ENCODE measurements at regions not wholly inside any gene's neighbourhood (a gene's known extent, or its start where the extent isn't known, plus 50 kb on each side); places are given as distances from the start of the nearest gene placed in this dataset.

GRCh38 chr13:44769686-44770085, 193.6 kb upstream of the TSC22D1 start:
- peaks cover 7% of the 10 kb centered on the region for H3K9me3 Mint-ChIP-seq (ENCODE audit: unreplicated experiment)
- H3K4me1 Mint-ChIP-seq (ENCODE audit: unreplicated experiment), result no peaks in the 10 kb centered on the region
- no peaks in the 10 kb centered on the region for H3K27me3 Mint-ChIP-seq (ENCODE audit: unreplicated experiment)
- DNase-seq (ENCODE audit: extremely low spot score, unreplicated experiment), result no peak
- H3K36me3 Mint-ChIP-seq (ENCODE audit: unreplicated experiment), result no peaks in the 10 kb centered on the region
- no peak overlapping the region for H3K27ac Mint-ChIP-seq (ENCODE audit: unreplicated experiment)
- TF ChIP-seq CTCF (IDR thresholded peaks at IDR 0.05), result no peak
- H3K4me3 Mint-ChIP-seq (ENCODE audit: unreplicated experiment), result no peak overlapping the region

DNA sequence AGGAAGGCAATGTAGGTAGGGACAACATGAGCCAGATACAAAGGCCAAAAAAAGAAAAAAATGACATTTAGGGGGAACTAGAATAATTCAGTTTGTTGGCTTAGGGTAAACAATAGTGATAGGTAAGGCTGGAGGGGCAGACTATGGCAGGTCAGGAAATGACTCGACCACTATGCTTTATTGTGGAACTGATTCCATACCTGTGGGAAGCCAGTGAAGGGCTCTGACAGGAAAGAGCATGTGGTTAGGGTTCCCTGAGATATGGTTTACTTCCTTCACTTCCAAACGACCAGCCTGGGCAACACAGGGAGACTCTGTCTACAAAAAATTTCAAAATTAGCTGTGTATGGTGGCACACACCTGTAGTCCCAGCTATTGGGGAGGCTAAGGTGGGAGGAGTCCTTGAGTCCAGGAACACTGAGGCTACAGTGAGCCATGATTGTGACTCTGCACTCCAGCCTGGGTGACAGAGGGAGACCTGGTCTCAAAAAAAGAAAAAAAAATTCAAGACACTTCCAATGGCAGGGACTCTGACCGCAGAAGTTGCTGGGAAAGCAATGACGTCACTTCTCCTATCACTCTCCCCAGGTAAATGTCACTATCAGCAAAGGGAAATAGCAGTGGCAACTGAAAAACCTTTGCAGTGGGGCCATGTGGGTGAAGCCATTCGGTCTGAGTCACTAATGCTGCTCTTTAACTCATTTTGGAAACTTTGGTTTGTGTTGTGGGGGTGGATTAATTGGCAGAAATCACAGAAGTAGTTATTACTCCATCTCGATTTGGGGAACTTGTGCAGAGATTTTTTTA, 192.8 kb upstream of the TSC22D1 start:
- Mint-ChIP-seq H3K27me3 (ENCODE audit: unreplicated experiment) (no peaks in the 10 kb centered on the region), H3K36me3 (ENCODE audit: unreplicated experiment) (no peaks in the 10 kb centered on the region), H3K4me1 (ENCODE audit: unreplicated experiment) (peaks cover 4% of the 10 kb centered on the region), H3K9me3 (ENCODE audit: unreplicated experiment) (no peaks in the 10 kb centered on the region), H3K27ac (ENCODE audit: unreplicated experiment) (no peak overlapping the region), H3K4me3 (ENCODE audit: unreplicated experiment) (no peak overlapping the region)
- no peak for TF ChIP-seq CTCF (IDR thresholded peaks at IDR 0.05)
- DNase-seq (ENCODE audit: extremely low spot score, unreplicated experiment), result no peak

DNA sequence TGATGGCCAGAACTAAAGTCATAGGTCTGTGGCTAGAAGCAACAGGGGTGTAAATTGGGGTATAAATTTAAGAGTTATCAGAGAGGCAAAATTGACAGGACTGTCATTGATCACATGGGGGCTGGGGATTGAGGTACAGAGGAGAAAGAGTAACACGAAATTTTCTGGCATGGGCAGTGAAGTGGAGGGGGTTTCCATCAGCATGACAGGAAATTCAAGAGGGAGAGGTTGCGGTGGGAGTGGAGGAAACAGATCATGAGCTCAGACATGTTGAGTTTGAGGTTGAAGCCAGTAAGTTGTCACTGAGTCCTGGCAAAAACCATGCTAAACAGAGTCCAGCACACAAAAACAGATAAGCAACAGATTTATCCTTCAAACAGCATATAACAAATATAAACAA, 192.1 kb upstream of the TSC22D1 start:
- no peaks in the 10 kb centered on the region for H3K9me3 Mint-ChIP-seq (ENCODE audit: unreplicated experiment)
- no peaks in the 10 kb centered on the region for H3K36me3 Mint-ChIP-seq (ENCODE audit: unreplicated experiment)
- no peak for TF ChIP-seq CTCF (IDR thresholded peaks at IDR 0.05)
- H3K27ac Mint-ChIP-seq (ENCODE audit: unreplicated experiment), result no peak overlapping the region
- peaks cover 8% of the 10 kb centered on the region for H3K4me1 Mint-ChIP-seq (ENCODE audit: unreplicated experiment)
- H3K4me3 Mint-ChIP-seq (ENCODE audit: unreplicated experiment), result no peak overlapping the region
- DNase-seq (ENCODE audit: extremely low spot score, unreplicated experiment), result no peak
- H3K27me3 Mint-ChIP-seq (ENCODE audit: unreplicated experiment), result no peaks in the 10 kb centered on the region

DNA sequence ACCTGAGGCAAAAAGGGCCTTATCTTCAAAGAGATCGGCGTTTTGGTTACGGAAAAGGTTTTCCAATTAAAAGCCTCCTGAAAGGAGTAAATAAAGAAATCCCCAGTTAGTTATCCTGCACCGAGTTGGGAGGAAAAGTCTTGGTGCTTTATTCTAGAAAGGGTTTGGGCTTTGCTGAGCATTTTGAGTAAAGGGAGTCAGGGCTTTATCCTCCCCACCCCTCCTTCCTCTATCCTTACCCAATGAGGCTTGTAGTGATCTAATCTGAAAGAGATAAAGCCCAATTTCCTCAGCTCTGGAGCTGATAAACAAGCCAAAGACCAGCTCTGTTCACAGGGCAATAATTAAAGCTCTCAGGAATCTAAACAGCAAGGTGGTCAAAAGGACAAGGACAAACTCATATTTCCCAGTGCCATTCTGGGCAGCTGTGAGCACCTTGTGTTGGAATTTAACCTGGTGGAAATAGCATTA, 188.9 kb upstream of the TSC22D1 start:
- H3K4me3 Mint-ChIP-seq (ENCODE audit: unreplicated experiment), result no peak overlapping the region
- DNase-seq (ENCODE audit: extremely low spot score, unreplicated experiment), result no peak
- no peaks in the 10 kb centered on the region for H3K36me3 Mint-ChIP-seq (ENCODE audit: unreplicated experiment)
- TF ChIP-seq CTCF (IDR thresholded peaks at IDR 0.05), result no peak
- H3K4me1 Mint-ChIP-seq (ENCODE audit: unreplicated experiment), result peaks cover 11% of the 10 kb centered on the region
- H3K27me3 Mint-ChIP-seq (ENCODE audit: unreplicated experiment), result no peaks in the 10 kb centered on the region
- no peak overlapping the region for H3K27ac Mint-ChIP-seq (ENCODE audit: unreplicated experiment)
- no peaks in the 10 kb centered on the region for H3K9me3 Mint-ChIP-seq (ENCODE audit: unreplicated experiment)

DNA sequence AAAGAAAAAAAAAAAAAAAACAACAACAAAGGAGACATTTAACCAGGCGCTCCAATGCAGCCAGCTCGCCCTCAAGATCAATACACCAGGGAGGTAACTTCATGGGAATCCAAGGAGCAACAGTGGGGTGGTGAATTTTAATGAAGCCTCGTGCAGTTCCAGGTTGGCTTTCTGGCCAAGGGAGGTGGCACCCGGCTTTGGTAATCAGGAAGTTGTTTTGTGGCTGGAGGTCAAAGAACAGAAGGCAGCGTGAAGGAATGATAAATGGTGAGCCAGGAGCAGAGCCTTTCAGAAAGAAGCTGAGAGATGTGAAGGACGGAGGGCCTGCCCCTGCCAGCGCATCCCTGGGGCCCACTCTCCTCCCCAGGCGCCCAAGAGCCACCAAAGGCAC, 188.2 kb upstream of the TSC22D1 start:
- no peak overlapping the region for H3K4me3 Mint-ChIP-seq (ENCODE audit: unreplicated experiment)
- DNase-seq (ENCODE audit: extremely low spot score, unreplicated experiment), result no peak
- no peaks in the 10 kb centered on the region for H3K36me3 Mint-ChIP-seq (ENCODE audit: unreplicated experiment)
- no peaks in the 10 kb centered on the region for H3K9me3 Mint-ChIP-seq (ENCODE audit: unreplicated experiment)
- H3K27ac Mint-ChIP-seq (ENCODE audit: unreplicated experiment), result no peak overlapping the region
- peaks cover 19% of the 10 kb centered on the region for H3K4me1 Mint-ChIP-seq (ENCODE audit: unreplicated experiment)
- H3K27me3 Mint-ChIP-seq (ENCODE audit: unreplicated experiment), result no peaks in the 10 kb centered on the region
- no peak for TF ChIP-seq CTCF (IDR thresholded peaks at IDR 0.05)

Data from osteocyte (in vitro differentiated cells).